ENCODE measurements at regions not wholly inside any gene's neighbourhood (a gene's known extent, or its start where the extent isn't known, plus 50 kb on each side); places are given as distances from the start of the nearest gene placed in this dataset.

DNA sequence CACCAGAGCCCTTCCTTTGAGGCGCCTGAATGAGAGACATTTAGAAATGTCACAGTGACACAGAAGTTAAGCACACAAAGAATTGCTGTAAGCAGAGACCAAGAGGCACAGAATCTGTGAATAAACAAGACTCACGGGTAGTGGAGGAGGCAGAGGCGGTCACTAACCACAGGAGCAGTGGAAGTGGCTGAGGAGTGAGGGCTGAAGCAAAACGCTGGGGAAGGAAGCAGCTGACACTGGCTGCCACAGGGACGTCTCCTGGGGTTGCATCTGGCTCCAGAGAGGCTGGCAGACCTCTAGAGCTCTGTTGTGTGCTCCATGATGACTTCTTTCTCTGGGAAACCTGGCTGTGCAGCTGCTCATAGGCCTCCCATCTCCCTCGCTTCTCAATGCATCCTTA lies 65.0 kb upstream of the SLC2A12 start:
- TF ChIP-seq, protein P1, sequence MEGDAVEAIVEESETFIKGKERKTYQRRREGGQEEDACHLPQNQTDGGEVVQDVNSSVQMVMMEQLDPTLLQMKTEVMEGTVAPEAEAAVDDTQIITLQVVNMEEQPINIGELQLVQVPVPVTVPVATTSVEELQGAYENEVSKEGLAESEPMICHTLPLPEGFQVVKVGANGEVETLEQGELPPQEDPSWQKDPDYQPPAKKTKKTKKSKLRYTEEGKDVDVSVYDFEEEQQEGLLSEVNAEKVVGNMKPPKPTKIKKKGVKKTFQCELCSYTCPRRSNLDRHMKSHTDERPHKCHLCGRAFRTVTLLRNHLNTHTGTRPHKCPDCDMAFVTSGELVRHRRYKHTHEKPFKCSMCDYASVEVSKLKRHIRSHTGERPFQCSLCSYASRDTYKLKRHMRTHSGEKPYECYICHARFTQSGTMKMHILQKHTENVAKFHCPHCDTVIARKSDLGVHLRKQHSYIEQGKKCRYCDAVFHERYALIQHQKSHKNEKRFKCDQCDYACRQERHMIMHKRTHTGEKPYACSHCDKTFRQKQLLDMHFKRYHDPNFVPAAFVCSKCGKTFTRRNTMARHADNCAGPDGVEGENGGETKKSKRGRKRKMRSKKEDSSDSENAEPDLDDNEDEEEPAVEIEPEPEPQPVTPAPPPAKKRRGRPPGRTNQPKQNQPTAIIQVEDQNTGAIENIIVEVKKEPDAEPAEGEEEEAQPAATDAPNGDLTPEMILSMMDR (conservative IDR thresholded peaks at IDR 0.05; ENCODE audit: low read depth): no peak
- ChIA-PET CTCF (no interaction called here), POLR2A (ENCODE audit: low non-redundant PET) (no interaction called here)
- no peak overlapping the region for H3K27ac ChIP-seq
- DNase-seq (ENCODE audit: low spot score): no peak

DNA sequence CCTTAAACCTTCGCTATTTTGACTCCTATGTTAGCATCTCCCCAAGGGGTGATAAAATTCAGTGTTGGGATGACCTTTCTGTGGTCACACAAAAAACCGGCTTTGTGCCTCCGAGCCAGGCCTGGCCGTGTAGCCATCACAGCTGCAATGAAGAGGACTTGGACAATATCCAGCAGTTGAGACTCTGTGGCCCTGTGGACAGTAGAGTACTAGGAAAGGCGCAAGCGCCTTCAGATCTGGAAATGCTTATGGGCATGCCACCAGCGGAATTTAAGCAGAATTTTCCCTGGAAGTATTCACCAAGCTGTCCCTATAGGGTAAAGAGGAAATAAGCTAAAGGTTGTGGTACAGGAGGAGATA lies 63.3 kb upstream of the SLC2A12 start:
- TF ChIP-seq, protein P1 (conservative IDR thresholded peaks at IDR 0.05; ENCODE audit: low read depth): no peak
- H3K27ac ChIP-seq: no peak overlapping the region
- ChIA-PET POLR2A (ENCODE audit: low non-redundant PET) (no interaction called here), CTCF (no interaction called here)
- DNase-seq (ENCODE audit: low spot score): no peak

DNA sequence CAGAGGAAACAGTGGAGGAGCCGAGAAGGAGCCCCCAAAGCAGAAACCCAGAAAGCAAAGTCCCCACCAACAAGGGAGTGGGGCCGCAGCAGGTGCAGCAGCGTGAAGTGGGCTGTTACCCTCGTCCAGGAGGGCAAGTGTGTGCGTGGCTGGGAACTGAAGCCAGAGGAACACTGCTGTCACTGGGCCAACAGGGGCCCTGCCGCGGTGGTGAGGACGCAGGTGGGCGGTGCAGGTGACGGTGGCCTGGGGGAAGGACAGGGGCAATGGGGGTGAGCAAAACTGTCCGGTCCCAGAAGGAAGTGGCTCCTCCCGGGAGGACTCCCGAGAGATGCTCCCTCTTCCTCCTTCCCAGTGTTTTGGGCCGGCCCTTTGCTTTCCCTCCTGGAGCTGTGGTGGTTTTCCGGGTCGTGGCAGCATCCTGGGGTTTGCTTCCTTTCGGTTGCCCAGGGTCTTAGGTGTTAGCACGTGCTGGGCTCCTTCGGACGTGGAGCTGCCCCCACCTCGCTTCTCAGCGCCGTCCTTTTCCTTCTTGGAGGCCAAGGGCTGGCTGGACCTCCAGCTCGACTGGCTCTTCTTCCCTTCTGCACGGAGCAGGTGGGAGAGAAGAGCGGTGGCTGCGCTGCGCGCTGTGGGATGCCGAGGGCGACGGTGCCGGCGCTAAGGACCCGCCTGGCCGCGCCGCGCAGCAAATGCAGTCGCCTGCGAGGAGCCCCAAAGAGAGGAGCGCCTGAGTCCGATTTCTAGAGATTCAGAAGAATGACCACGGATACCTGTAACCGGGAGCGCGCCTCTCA lies 62.7 kb upstream of the SLC2A12 start:
- TF ChIP-seq, protein P1 (conservative IDR thresholded peaks at IDR 0.05; ENCODE audit: low read depth): no peak
- ChIA-PET POLR2A (ENCODE audit: low non-redundant PET) (no interaction called here), CTCF (no interaction called here)
- no peak for DNase-seq (ENCODE audit: low spot score)
- no peak overlapping the region for H3K27ac ChIP-seq

DNA sequence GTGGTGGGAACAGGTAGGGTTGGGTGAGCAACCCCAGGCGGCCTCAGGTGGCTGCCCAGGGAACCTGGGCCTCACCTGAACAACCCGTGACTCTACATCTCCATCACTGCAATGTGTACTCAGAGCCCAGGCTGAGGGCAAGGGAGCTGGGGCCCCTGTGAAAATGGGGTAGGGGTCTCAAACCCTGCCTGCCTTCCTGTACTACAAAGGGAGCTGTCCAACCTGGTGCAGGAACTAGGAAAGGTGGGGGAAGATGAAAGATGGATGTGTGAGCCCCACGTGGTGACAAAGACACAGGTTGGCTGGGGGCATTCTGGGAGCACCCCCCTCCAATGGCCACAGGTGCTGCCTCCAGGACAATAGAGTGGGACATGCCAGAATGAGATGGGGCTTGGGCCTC lies 62.1 kb upstream of the SLC2A12 start:
- H3K27ac ChIP-seq: no peak overlapping the region
- ChIA-PET CTCF (no interaction called here), POLR2A (ENCODE audit: low non-redundant PET) (no interaction called here)
- TF ChIP-seq, protein P1 (conservative IDR thresholded peaks at IDR 0.05; ENCODE audit: low read depth): no peak
- no peak for DNase-seq (ENCODE audit: low spot score)

DNA sequence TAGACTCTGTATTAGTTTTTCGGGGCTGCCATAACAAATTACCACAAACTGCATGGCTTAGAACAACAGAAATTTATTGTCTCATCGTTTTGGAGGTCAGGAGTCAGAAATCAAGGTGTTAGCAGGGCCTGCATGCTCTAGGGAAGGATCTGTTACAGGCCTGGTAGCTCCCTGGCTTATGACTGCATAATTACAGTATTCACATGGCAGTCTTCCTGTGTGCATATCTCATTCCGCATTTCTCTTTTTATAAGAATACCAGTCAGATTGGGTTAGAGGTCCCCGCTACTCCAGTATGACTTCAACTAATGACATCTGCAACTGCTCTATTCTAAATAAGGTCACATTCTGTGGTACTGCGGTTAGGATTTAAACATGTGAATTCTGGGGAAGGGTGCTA lies 59.3 kb upstream of the SLC2A12 start:
- TF ChIP-seq, protein P1 (conservative IDR thresholded peaks at IDR 0.05; ENCODE audit: low read depth): no peak
- CTCF ChIA-PET: interaction anchor here (0.5 to 1.3 kb wide), 3 partner anchors 14 to 829 kb away, joined by 3 to 5 read pairs (median 4); no protein-coding TSS in a partner anchor
- H3K27ac ChIP-seq: no peak overlapping the region
- POLR2A ChIA-PET (ENCODE audit: low non-redundant PET): no interaction called here
- DNase-seq (ENCODE audit: low spot score): no peak

DNA sequence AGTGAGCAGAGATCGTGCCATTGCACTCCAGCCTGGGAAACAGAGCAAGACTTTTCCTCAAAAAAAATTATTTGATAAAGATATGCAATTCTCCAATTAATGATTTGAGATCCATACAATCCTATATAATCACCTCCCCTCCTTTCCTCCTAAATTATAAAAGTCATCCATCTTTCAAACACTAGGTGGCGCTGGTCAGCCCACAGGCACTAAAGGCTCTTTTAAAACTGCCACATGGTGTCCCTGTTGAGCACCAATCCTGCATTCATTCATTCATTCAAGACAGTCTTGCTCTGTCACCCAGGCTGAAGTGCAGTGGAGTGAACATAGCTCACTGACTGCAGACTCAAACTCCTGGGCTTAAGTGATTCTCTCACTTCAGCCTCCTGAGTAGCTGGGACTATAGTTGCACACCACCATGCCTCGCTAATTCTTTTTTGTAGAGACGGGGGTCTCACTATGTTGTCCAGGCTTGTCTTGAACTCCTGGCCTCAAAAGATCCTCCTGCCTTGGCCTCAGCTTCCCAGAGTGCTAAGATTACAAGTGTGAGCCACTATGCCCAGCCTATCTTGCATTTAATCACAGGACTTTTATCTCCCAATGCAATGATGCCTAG lies 58.7 kb upstream of the SLC2A12 start:
- POLR2A ChIA-PET (ENCODE audit: low non-redundant PET): no interaction called here
- CTCF ChIA-PET: interaction anchor here (0.5 to 1.3 kb wide), 3 partner anchors 14 to 829 kb away, joined by 3 to 5 read pairs (median 4); no protein-coding TSS in a partner anchor
- DNase-seq (ENCODE audit: low spot score): peak; percentile 59
- TF ChIP-seq, protein P1 (conservative IDR thresholded peaks at IDR 0.05; ENCODE audit: low read depth): peak; percentile 71
- H3K27ac ChIP-seq: no peak overlapping the region

Data from RWPE1 (cell line).